Stromal cell of bone marrow (primary cell): ENCODE measurements at regions not wholly inside any gene's neighbourhood (a gene's known extent, or its start where the extent isn't known, plus 50 kb on each side); places are given as distances from the start of the nearest gene placed in this dataset.
"Not testable (repeated sequence)": the region's sequence is repeated elsewhere in the genome, so short reads cannot be mapped to it uniquely, and the experiment has no call there.

Experiments used
- DNase-seq: peaks from one replicate; pipeline ENCODE4 v3.0.0-alpha.2; 2012; ENCODE audit warnings: low read depth

DNA sequence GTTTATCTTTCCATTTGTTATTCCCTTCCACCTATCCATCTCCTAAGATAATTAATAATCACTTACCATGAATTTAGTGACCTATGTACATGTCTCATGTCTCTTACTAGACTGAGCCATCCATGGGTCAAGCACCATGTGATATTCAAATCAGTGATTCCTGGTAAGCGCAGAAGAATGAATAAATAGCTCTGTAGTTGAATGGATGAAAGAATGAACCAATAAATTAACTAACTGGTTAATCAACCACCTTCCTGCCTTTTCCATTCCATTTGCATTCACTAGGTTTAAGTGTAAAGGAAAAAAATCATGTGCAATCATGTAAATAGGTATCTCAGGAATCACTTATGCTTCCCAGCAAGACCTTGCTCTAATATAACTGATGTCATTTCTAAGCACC, 779.5 kb downstream of the NTRK3 start:
- DNase-seq, result no peak

- no peak for DNase-seq
Observed at GRCh38 chr15:87470923-87471322, 785.6 kb downstream of the NTRK3 start.

DNA sequence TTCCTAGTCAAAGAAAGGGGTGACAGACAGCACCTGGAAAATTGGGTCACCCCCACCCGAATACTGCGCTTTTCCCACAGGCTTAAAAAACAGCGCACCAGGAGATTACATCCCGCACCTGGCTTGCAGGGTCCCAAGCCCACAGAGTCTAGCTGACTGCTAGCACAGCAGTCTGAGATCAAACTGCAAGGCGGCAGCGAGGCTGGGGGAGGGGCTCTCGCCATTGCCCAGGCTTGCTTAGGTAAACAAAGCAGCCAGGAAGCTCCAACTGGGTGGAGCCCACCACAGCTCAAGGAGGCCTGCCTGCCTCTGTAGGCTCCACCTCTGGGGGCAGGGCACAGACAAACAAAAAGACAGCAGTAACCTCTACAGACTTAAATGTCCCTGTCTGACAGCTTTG, 792.6 kb downstream of the NTRK3 start:
- not testable (repeated sequence) for DNase-seq

- DNase-seq, result no peak
Observed at GRCh38 chr15:87461631-87462030, 794.9 kb downstream of the NTRK3 start.

DNA sequence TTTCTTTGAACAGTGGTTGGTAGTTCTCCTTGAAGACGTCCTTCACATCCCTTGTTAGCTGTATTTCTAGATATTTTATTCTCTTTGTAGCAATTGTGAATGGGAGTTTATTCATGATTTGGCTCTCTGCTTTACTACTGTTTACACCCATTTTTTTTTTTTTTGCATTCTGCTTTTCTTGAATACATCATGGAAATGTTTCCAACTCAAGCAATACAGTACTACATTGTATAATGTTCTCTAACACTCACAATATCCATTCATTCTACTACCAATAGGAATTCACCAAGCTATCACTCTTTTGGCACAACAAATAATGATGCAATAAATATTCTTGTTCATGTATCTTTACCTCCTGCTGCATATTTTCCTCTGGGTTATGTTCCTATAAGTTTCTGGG, 801.7 kb downstream of the NTRK3 start:
- no peak for DNase-seq

GRCh38 chr15:87450314-87450713, 806.2 kb downstream of the NTRK3 start:
- no peak for DNase-seq

GRCh38 chr15:87439090-87439489, 817.4 kb downstream of the NTRK3 start:
- DNase-seq, result no peak

- DNase-seq, result no peak
Observed at GRCh38 chr15:87433871-87434270, 822.7 kb downstream of the NTRK3 start.

DNA sequence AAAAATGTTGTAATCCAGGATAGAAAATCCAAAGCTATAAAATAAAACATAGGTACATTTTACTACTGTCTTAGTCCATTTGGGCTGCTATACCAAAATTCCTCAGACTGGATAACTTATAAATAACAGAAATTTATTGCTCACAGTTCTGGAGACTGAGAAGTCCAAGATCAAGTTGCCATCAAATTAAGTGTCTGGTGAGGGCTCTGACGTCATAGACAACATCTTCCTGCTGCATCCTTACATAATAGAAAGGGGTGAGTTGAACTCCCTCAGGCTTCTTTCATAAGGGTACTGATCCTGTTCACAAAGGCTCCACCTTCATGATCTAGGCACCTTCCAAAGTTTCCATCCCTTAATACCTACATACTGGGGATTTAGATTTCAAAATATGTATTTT, 826.8 kb downstream of the NTRK3 start:
- DNase-seq, result no peak

DNA sequence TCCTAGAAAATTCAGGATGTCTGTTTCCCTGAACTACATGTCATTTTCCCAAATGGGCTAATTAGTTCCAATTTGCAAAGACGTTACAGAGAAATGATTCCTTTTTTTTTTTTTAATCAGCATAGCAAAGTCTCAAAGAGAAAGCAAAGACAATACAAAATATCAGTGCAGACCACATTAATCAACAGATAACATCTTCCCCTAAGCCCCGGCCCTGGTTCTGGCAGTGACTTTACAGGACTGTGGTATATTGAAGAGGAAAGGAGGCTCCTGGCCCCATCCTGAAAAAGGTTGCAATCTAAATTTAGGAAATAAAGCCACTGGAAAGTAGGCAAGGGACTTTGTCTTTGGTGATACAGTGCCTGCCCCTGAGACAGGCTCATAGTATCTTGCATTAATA, 836.5 kb downstream of the NTRK3 start:
- DNase-seq, result no peak

DNA sequence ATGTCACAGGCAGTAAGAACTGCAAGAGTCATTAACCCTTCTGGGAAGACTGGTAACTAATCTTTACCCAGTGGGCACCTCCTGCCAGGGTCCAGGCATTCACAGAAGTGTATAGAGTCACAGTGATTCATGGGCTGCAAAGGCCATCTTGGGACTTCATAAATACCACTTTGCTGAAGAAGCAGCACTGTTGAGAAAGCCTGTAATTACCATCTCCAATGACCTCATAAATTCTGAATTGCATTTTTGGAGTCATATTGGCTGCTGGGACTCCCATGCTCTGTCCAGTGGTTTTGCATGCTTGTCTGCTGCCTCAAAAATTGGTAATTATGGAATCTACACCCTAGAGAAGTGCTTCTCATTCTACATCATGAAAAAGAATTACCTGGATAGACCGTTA, 837.2 kb downstream of the NTRK3 start:
- peak; percentile 31 for DNase-seq

DNA sequence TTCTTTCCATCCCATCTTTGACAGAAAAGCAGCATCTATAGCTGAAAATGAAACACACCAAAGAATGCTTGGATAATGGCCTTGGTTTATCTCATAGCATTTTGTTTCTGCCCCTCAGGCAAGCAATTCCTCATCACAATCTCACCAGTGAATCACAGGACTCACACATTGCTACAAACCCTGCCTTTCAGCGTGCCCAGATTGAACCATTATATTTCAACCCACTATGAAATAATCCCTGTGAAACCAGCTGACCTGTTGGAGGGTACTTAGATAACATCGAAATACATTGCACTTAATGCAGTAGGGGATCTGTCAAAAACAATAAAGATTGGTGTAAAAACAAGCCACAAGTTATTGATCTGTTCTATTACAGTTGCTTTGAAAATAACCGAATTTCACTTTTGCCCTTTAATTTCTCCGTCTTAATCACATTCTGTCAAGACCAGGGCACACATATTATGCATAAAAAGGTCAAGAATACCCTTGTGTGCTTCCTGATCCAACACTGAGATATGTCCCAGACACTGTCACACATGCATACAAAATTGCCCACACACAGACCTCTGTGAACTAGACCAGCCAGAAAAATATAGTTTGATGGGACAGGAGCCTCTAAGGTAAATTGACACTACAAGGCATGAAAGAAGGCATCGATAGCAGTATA, 839.8 kb downstream of the NTRK3 start:
- no peak for DNase-seq

DNA sequence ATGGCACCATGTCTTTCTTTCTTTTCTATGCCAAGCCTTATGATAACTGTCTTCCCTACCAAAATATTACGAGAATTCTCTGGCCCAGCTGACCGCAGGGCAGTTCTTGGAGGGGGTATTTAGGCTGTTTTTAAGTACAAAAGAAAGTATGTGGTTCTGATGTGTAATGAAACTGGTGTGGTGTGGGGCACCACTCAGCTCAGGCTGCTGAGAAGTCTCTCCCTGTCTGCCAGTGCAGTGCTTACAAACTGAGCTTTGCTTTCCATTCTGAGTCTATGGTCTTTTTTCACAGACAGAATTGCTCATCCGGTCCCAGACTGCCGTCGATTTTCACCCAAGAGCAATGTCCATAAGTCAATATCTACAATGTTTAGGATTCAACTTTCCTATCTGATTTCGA, 847.6 kb downstream of the NTRK3 start:
- DNase-seq, result no peak

GRCh38 chr15:87403973-87404372, 852.6 kb downstream of the NTRK3 start:
- DNase-seq, result no peak

DNA sequence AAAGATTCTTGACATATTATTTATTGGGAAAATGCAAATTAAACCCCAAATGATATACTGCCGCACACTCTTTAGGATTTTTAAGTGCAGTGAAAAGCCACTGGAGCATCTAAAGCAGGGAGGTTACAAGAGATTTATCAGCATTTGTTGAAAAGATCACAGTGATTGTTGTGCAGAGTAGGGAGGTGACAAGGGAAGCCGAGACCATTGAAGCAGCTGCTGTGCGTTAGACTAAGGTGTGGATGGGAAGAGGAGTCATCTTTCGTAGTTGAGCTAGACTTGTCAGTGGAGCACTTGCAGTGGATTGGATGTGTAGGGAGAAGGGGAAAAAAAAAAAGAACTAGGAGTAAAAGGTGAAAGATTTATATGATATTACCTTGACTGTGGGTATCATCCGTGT, 854.6 kb downstream of the NTRK3 start:
- no peak for DNase-seq

DNA sequence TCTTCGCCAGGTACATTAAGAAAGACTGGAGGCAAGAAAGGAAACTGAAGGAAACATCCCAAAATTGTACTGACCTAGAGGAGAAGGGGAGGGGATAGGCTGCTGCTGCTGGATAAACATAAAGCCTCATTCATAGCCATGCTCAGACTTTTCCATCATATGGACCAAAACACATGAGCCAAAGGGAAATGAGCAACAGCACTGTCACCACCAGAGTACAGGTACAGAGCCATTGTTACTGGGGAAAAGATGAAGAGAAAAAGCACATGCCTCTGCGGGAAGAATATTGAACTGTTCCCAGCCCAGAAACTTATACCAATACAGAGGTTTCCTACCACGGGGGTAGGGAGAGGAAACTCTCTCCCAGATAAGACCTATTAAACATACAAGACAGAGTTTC, 861.9 kb downstream of the NTRK3 start:
- DNase-seq, result no peak

DNA sequence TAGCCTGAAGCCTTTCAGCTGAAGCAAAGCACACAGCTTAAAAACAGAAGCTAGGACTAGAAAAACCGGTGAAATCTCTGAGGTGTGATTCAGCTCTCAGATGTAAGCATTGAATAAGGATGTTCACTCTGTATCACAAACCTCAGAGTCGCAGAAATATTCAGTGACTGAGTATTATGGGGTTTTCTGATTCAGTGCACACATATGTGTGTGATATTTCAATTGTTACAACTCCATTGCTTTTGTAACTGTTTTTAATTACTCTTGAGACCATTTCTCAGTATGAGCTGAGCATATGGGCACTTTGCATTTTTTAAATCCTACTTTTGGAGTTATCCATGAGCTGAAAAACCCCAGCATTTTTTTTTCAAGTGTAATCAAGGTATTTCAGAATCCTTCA, 868.8 kb downstream of the NTRK3 start:
- no peak for DNase-seq

DNA sequence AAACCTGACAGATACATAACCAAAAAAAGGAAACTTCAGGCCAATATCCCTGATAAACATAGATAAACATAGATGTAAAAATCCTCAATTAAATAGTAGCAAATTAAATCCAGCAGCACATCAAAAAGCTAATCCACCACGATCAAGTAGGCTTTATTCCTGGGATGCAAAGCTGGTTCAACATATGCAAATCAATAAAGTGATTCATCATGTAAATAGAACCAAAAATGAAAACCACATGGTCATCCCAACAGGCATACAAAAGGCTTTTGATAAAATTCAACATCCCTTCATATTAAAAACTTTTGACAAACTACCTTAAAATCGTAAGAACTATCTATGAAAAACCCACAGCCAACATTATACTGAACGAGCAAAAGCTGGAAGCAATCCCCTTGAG, 882.2 kb downstream of the NTRK3 start:
- DNase-seq, result no peak

DNA sequence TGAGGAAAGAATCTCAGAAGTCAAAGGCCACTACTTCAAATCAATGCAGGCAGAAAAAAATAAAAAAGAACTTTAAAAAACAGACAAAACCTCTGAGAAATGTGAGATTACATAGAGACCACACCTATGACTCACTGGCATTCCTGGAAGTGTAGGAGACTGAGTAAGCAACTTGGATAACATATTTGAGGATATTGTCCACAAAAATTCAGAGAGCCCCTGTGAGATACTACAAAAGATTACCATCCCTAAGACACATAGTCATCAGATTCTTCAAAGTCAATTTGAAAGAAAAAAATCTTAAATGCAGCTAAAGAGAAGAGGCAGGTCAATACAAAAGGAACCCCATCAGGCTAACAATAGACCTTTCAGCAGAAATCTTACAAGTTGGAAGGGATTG, 887.3 kb downstream of the NTRK3 start:
- peak; percentile 78 for DNase-seq

DNA sequence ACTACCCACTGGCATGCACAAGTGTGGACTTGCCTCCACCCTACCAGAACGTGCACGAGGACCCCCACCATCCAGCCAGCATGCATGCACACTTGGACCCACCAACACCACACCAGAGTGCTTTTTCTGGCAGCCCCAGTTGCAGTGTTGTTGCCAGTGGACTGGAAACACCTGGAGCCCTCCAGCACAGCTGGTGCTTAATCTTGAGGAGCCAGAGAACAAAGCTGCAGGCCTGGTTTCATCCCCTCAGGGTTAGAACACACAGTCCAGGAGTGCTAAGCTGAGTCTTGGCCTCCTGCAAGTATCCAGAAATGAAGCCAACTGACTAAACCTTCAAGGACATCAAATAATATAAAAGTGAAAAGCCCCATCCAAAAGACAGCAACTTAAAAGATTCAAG, 888.0 kb downstream of the NTRK3 start:
- no peak for DNase-seq

DNA sequence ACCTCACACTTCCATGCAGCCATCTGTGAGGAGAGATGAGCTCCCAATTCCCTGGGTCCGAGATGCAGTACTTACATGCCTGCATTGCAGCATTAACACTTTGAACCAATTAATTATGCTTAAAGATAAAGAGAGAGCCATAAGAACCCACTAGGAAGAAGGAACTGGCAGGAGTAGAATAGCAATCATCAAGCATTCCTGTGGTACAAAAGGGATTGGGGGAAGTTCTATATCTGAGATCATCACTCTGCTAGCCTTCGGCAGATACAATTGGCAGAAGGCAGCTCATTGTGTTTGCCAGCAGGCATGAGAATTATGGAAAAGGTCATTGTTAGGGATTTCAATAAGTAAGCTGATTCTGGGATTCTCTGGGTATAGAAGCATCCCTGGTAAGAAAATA, 891.4 kb downstream of the NTRK3 start:
- peak; percentile 63 for DNase-seq

- no peak for DNase-seq
Observed at GRCh38 chr15:87362531-87362930, 894.0 kb downstream of the NTRK3 start.

DNA sequence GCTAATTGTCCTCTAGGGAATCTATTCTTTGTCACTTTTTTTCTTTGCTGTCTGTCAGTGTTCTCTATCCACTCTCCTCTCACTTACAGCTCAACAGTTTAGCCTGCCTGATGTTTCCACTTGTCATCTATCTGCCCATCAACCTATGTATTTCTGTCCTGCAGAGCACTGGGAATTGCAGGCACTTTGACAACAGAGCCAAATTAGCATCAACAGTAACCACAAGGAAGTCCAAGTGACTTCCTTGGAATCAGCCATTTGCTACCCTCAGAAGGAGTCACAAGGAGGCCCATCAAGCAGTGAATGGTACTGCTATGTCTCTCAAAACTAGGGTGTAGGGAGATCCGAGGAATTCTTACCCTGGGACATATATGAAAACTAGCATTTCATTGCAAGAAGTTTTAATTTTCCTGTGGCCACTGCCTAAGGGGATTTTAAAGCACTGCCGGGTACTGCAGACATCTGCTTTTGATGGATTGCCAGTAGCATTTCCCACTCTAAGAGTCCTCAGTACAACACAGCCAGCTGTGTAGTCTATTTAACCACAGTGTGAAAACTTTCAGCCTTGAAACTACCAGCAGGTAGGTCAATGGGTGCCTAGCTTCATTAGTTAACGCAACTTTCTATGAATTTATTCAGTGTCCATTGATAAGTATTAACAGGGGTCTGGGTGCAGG, 898.8 kb downstream of the NTRK3 start:
- no peak for DNase-seq

DNA sequence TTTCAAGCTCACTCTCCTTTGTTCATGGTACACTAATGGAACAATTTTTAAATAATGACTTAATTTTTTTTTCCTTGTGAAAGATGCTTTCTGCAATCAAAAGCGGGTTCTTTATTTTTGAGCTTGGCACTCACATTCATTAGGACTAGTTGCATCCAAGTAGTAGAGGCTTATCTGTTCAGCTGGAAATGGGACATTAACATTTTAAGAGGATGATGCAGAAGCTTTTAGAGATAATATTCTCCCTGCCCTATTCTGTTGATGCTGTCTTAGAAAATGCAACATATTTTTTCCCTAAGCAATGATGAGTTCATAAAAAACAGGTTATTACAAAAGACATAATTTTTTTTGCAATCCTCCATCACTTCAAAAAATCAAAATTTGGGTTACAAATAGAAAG, 900.6 kb downstream of the NTRK3 start:
- DNase-seq, result no peak
